Right lobe of liver (tissue), 6 donors: ENCODE measurements at regions not wholly inside any gene's neighbourhood (a gene's known extent, or its start where the extent isn't known, plus 50 kb on each side); places are given as distances from the start of the nearest gene placed in this dataset.

Source experiments
- ATAC-seq, 4 donors: fragments of 200-7000 bp; cut with Tn5 transposase; one replicate each; pipeline ENCODE4 v1.9.1; 2020; ENCODE audit warnings: mild to moderate bottlenecking in 4 of 4, moderate library complexity in 4 of 4
- DNase-seq, 3 donors: peaks; one replicate each; pipeline ENCODE4 v3.0.0-alpha.2; 2020
- H3K27ac ChIP-seq, 3 donors: fragments of 200-600 bp; one replicate each; pipeline ENCODE4 v1.8.0; 2022
- H3K27me3 ChIP-seq, 2 donors: fragments of 200-600 bp; one replicate each; pipeline ENCODE4 v1.8.0; 2022
- H3K36me3 ChIP-seq, 4 donors: fragments of 200-600 bp; sonication (generic) in 1 of 4; one replicate each; pipeline versions ENCODE4 v1.5.1 to v1.8.0; 2017 to 2022; ENCODE audit warnings: control low read depth in 1 of 4
- H3K4me1 ChIP-seq, 4 donors: fragments of 200-600 bp; sonication (generic) in 1 of 4; one replicate each; pipeline versions ENCODE4 v1.5.1 to v1.8.0; 2017 to 2022; ENCODE audit warnings: control low read depth in 1 of 4
- H3K4me3 ChIP-seq, 3 donors: fragments of 200-600 bp; one replicate each; pipeline ENCODE4 v1.8.0; 2022
- H3K9me3 ChIP-seq, 4 donors: fragments of 200-600 bp; sonication (generic) in 1 of 4; one replicate each; pipeline versions ENCODE4 v1.5.1 to v1.8.0; 2017 to 2022; ENCODE audit warnings: control low read depth in 1 of 4
- POLR2A ChIP-seq: fragments of 450-650 bp; IDR thresholded peaks from one replicate; pipeline ENCODE4 v1.6.1; 2017; ENCODE audit warnings: antibody characterized with exemption, mild to moderate bottlenecking
- WGBS: methylation state at CpG from one replicate; pipeline ENCODE4 v1.1.6; 2018; ENCODE audit warnings: low coverage, low lambda C conversion rate; ENCODE audit not compliant: insufficient coverage; ENCODE audit errors: missing lambda C conversion rate; 5-methylcytosine and 5-hydroxymethylcytosine counted together
- intact Hi-C, 2 donors: fragments of 100-400 bp; cut with DNase I; formaldehyde crosslinking; loops; one replicate each; pipeline versions ENCODE4 v1.11.2 to v1.14.1; 2022
- TF ChIP-seq, protein P1 (sequence below), 4 donors: fragments of 200-600 bp in 3 of 4; fragments of 450-650 bp in 1 of 4; IDR thresholded peaks; one replicate each; pipeline versions ENCODE4 v1.5.1 to v1.8.0; 2016 to 2022; ENCODE audit warnings: antibody characterized with exemption in 4 of 4, mild to moderate bottlenecking in 2 of 4
- donor health status: DM: no; HTN: yes; CAD: no.
- donor health status: DM: no; HTN: no; CAD: no.
- donor health status: DM: no; HTN: no; CAD: no.
- donor health status: DM: no; HTN: yes; CAD: no.
- donor health status: DM: no; HTN: yes; CAD: no.

- DNase-seq = no peak
Observed at GRCh38 chr14:99007795-99008194, 264.2 kb downstream of the BCL11B start.

GRCh38 chr14:99009871-99010270 is 262.1 kb downstream of the BCL11B start:
- no peaks in the 10 kb centered on the region for H3K9me3 ChIP-seq
- intact Hi-C loops = no loop called here
- H3K4me3 ChIP-seq = no peak overlapping the region
- no peak for DNase-seq
- no peak for ATAC-seq
- H3K36me3 ChIP-seq = no peaks in the 10 kb centered on the region
- H3K4me1 ChIP-seq = no peaks in the 10 kb centered on the region
- no peaks in the 10 kb centered on the region for H3K27me3 ChIP-seq
- H3K27ac ChIP-seq = no peak overlapping the region
- WGBS = 48% methylated on average over 4 of the region's 6 CpGs
- TF ChIP-seq POLR2A = no peak
- TF ChIP-seq, protein P1, sequence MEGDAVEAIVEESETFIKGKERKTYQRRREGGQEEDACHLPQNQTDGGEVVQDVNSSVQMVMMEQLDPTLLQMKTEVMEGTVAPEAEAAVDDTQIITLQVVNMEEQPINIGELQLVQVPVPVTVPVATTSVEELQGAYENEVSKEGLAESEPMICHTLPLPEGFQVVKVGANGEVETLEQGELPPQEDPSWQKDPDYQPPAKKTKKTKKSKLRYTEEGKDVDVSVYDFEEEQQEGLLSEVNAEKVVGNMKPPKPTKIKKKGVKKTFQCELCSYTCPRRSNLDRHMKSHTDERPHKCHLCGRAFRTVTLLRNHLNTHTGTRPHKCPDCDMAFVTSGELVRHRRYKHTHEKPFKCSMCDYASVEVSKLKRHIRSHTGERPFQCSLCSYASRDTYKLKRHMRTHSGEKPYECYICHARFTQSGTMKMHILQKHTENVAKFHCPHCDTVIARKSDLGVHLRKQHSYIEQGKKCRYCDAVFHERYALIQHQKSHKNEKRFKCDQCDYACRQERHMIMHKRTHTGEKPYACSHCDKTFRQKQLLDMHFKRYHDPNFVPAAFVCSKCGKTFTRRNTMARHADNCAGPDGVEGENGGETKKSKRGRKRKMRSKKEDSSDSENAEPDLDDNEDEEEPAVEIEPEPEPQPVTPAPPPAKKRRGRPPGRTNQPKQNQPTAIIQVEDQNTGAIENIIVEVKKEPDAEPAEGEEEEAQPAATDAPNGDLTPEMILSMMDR (IDR thresholded peaks at IDR 0.05) = no peak

More at GRCh38 chr14:99007795-99008194, 264.2 kb downstream of the BCL11B start:
- H3K27me3 ChIP-seq = no peaks in the 10 kb centered on the region
- no peak overlapping the region for H3K4me3 ChIP-seq
- no peaks in the 10 kb centered on the region for H3K4me1 ChIP-seq
- TF ChIP-seq POLR2A = no peak
- TF ChIP-seq, protein P1 (IDR thresholded peaks at IDR 0.05) = no peak
- no peak overlapping the region for H3K27ac ChIP-seq
- no peaks in the 10 kb centered on the region for H3K9me3 ChIP-seq
- intact Hi-C loops = no loop called here
- H3K36me3 ChIP-seq = no peaks in the 10 kb centered on the region
- WGBS = 84% methylated on average over 6 of the region's 7 CpGs
- no peak for ATAC-seq

DNA sequence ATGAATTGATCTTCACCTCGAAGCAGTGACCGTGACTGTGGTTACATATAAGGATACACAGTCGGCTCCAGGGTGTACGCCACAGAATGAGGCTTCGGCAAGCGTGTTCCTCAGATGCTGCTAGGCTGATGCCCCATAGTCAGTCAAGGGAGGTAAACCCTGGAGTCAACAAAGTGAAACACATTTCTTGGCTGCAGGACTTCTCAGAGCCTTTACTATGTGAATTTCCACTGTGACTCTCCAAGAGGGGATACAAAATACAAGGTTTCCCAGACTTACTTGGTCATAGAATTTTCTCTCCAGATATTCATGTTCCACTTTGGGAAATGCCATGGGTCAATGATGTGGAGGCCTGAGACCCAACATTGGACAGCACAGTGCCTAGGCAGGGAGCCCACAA is 260.6 kb downstream of the BCL11B start:
- Histone ChIP-seq H3K4me1 (no peaks in the 10 kb centered on the region), H3K4me3 (no peak overlapping the region), H3K36me3 (no peaks in the 10 kb centered on the region), H3K27me3 (no peaks in the 10 kb centered on the region), H3K27ac (no peak overlapping the region), H3K9me3 (no peaks in the 10 kb centered on the region)
- intact Hi-C loops = no loop called here
- WGBS = no CpG with 5 or more reads among the region's 6 CpGs
- no peak for DNase-seq
- TF ChIP-seq POLR2A = no peak
- TF ChIP-seq, protein P1 (IDR thresholded peaks at IDR 0.05) = no peak
- no peak for ATAC-seq

GRCh38 chr14:99012703-99013102 is 259.3 kb downstream of the BCL11B start:
- Histone ChIP-seq H3K4me3 (no peak overlapping the region), H3K4me1 (no peaks in the 10 kb centered on the region), H3K27me3 (no peaks in the 10 kb centered on the region), H3K27ac (no peak overlapping the region), H3K36me3 (no peaks in the 10 kb centered on the region), H3K9me3 (no peaks in the 10 kb centered on the region)
- ATAC-seq = no peak
- TF ChIP-seq, protein P1 (IDR thresholded peaks at IDR 0.05) = no peak
- no peak for TF ChIP-seq POLR2A
- intact Hi-C loops = no loop called here
- DNase-seq = no peak
- 46% methylated on average over 4 of the region's 12 CpGs for WGBS

DNA sequence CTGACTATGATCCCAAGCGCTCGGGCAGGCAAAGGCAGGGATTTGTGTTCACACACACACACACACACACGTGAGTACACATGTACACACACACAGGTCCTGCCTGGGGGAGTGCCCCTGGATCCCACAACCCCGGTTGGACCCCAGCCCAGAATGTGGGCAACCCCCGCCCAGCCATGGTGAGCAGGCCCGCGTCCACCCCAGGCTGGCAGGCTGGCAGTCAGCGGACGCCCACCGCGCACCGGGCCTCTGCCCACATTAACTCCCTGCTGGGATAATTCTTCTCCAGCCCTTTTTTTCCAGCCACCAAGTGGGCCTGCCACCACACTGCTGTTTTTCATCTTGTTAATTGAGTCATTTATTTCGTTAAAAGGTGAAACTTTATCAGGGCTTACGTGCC is 256.2 kb downstream of the BCL11B start:
- TF ChIP-seq, protein P1 (IDR thresholded peaks at IDR 0.05) = no peak
- TF ChIP-seq POLR2A = no peak
- Histone ChIP-seq H3K27me3 (no peaks in the 10 kb centered on the region), H3K9me3 (no peaks in the 10 kb centered on the region), H3K4me3 (no peak overlapping the region), H3K4me1 (no peaks in the 10 kb centered on the region), H3K36me3 (no peaks in the 10 kb centered on the region), H3K27ac (no peak overlapping the region)
- WGBS = 87% methylated on average over 7 of the region's 14 CpGs
- DNase-seq (no peak), ATAC-seq (peak in 1 of 4 donors; percentile 13)
- intact Hi-C loops = no loop called here
